Endothelial cell (in vitro differentiated cells): ENCODE measurements at regions not wholly inside any gene's neighbourhood (a gene's known extent, or its start where the extent isn't known, plus 50 kb on each side); places are given as distances from the start of the nearest gene placed in this dataset.
A peak's percentile ranks its signal among the peaks of the same experiment; 100 is the strongest.

ENCODE experiments used
- DNase-seq: peaks from one replicate; pipeline ENCODE4 v3.0.0; 2021; ENCODE audit warnings: low spot score
- H3K27ac Mint-ChIP-seq: one replicate; pipeline ENCODE4 v1.8.0; 2021; ENCODE audit warnings: mixed read lengths, inconsistent platforms; ENCODE audit not compliant: unreplicated experiment
- H3K27me3 Mint-ChIP-seq: one replicate; pipeline ENCODE4 v1.8.0; 2021; ENCODE audit warnings: mild to moderate bottlenecking, moderate library complexity, mixed read lengths, inconsistent platforms; ENCODE audit not compliant: unreplicated experiment
- H3K36me3 Mint-ChIP-seq: one replicate; pipeline ENCODE4 v1.8.0; 2021; ENCODE audit warnings: mild to moderate bottlenecking, low read depth, mixed read lengths, inconsistent platforms; ENCODE audit not compliant: unreplicated experiment
- H3K4me1 Mint-ChIP-seq: one replicate; pipeline ENCODE4 v1.8.0; 2021; ENCODE audit warnings: mild to moderate bottlenecking, mixed read lengths, inconsistent platforms; ENCODE audit not compliant: unreplicated experiment
- H3K4me3 Mint-ChIP-seq: one replicate; pipeline ENCODE4 v1.8.0; 2021; ENCODE audit warnings: mild to moderate bottlenecking, mixed read lengths, inconsistent platforms; ENCODE audit not compliant: unreplicated experiment
- H3K9me3 Mint-ChIP-seq: one replicate; pipeline ENCODE4 v1.8.0; 2021; ENCODE audit warnings: mixed read lengths, inconsistent platforms; ENCODE audit not compliant: unreplicated experiment
- CTCF ChIP-seq: fragments of 200-600 bp; sonication (generic); IDR thresholded peaks from one replicate; pipeline ENCODE4 v1.5.0; 2021; ENCODE audit warnings: antibody characterized with exemption; ENCODE audit not compliant: unreplicated experiment

GRCh38 chr18:22872900-22873537 is 60.1 kb upstream of the RBBP8 start:
- peak overlapping the region; percentile 9 for H3K27ac Mint-ChIP-seq
- H3K36me3 Mint-ChIP-seq: no peaks in the 10 kb centered on the region
- H3K4me3 Mint-ChIP-seq: no peak overlapping the region
- H3K27me3 Mint-ChIP-seq: peaks cover 2% of the 10 kb centered on the region
- peaks cover 19% of the 10 kb centered on the region for H3K4me1 Mint-ChIP-seq
- H3K9me3 Mint-ChIP-seq: no peaks in the 10 kb centered on the region
- no peak for TF ChIP-seq CTCF
- DNase-seq: no peak

GRCh38 chr18:22879293-22879692 is 53.8 kb upstream of the RBBP8 start:
- Mint-ChIP-seq H3K27ac (no peak overlapping the region), H3K4me1 (no peaks in the 10 kb centered on the region), H3K9me3 (no peaks in the 10 kb centered on the region), H3K36me3 (no peaks in the 10 kb centered on the region), H3K4me3 (no peak overlapping the region), H3K27me3 (no peaks in the 10 kb centered on the region)
- TF ChIP-seq CTCF: no peak
- no peak for DNase-seq

GRCh38 chr18:22882084-22882483 is 51.0 kb upstream of the RBBP8 start:
- Mint-ChIP-seq H3K27ac (no peak overlapping the region), H3K4me1 (no peaks in the 10 kb centered on the region), H3K36me3 (peaks cover 7% of the 10 kb centered on the region), H3K9me3 (no peaks in the 10 kb centered on the region), H3K4me3 (no peak overlapping the region), H3K27me3 (no peaks in the 10 kb centered on the region)
- DNase-seq: no peak
- no peak for TF ChIP-seq CTCF

DNA sequence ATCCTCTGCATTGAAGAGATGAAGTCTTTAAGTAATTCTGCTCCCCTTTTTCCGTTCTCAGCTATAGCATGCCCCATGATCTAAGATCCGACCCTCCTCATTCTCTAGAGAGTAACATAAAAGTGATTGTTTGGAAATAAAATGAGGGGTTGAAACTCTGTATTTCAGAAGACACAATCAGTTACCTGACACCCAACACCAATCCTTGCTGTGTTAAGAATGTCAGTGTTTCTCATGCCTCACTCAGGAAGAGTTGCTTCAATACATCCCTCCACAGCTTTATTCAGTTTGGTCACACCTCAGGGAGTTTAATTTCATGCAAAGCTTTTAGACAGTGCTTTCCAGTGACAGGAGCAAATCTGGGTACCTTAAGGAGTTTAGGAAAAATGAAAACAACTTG is 49.9 kb upstream of the RBBP8 start:
- Mint-ChIP-seq H3K4me3 (no peak overlapping the region), H3K9me3 (no peaks in the 10 kb centered on the region), H3K27ac (no peak overlapping the region), H3K27me3 (no peaks in the 10 kb centered on the region), H3K4me1 (no peaks in the 10 kb centered on the region), H3K36me3 (peaks cover 7% of the 10 kb centered on the region)
- TF ChIP-seq CTCF: no peak
- DNase-seq: no peak
